ENCODE measurements at regions not wholly inside any gene's neighbourhood (a gene's known extent, or its start where the extent isn't known, plus 50 kb on each side); places are given as distances from the start of the nearest gene placed in this dataset.

DNA sequence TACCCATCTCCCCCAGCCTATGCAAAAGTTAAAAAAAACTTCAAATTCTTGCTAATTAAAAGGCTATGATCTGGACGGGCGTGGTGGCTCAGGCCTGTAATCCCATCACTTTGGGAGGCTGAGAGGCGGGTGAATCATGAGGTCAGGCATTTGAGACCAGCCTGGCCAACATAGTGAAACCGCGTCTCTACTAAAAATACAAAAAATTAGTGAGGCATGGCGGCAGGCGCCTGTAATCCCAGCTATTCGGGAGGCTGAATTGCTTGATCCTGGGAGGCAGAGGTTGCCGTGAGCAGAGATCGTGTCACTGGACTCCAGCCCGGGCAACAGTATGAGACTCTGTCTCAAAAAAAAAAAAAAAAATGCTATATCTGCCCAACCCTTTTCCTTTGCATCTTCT is 925.4 kb downstream of the GALC start:
- TF ChIP-seq, protein P1, sequence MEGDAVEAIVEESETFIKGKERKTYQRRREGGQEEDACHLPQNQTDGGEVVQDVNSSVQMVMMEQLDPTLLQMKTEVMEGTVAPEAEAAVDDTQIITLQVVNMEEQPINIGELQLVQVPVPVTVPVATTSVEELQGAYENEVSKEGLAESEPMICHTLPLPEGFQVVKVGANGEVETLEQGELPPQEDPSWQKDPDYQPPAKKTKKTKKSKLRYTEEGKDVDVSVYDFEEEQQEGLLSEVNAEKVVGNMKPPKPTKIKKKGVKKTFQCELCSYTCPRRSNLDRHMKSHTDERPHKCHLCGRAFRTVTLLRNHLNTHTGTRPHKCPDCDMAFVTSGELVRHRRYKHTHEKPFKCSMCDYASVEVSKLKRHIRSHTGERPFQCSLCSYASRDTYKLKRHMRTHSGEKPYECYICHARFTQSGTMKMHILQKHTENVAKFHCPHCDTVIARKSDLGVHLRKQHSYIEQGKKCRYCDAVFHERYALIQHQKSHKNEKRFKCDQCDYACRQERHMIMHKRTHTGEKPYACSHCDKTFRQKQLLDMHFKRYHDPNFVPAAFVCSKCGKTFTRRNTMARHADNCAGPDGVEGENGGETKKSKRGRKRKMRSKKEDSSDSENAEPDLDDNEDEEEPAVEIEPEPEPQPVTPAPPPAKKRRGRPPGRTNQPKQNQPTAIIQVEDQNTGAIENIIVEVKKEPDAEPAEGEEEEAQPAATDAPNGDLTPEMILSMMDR (IDR thresholded peaks at IDR 0.05; ENCODE audit: insufficient read depth, low read depth, low read length, missing control alignments) = no peak
- no peak overlapping the region for H3K4me3 ChIP-seq (ENCODE audit: low read depth, low read length)
- no peak for DNase-seq (ENCODE audit: low read depth)

DNA sequence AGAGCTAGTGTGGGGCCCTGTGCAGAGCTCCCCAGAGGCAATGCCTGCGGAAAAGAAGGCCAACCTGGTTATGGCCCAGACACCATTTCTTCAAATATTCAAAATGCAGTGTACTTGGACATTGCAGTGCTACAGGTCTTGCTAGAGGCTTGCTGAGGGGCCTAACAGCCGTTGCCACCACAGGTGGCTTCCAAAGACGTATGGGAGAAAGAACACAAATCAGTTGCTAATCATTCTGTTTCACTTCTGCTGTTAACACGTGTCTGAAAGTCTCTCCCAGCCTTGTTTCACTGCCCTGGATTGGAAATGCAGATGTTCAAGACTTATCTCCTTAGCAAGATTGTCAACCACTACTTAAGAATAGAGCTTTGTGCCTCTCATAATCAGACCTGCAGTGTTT is 925.9 kb downstream of the GALC start:
- DNase-seq (ENCODE audit: low read depth) = no peak
- TF ChIP-seq, protein P1 (IDR thresholded peaks at IDR 0.05; ENCODE audit: insufficient read depth, low read depth, low read length, missing control alignments) = no peak
- no peak overlapping the region for H3K4me3 ChIP-seq (ENCODE audit: low read depth, low read length)

DNA sequence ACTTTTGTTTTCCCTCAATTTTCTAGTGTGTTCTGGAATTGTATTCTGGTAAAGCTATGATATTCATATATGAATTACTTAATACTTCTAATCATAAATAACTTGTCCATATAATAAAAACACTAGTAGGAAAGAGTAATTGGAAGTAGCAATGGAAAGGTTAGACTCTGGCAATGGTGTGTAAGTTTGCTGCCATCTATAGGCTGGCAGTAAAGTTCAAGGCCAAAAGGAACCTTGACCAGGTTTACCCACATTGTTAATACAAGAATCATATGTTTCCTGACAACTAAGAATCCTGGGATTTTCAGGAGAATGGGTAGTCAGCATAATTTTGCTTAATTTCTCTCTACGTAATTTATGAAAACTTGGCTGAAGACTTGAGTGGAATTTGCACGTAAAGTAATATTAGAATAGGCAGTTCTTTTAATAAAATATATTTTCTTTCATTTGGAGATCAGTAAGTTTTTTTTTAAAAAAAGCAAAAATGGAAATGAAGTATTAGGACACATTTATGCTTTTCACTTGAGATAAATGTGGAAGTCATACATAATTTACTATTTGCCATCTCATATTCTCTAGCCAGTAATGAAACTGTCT is 926.7 kb downstream of the GALC start:
- TF ChIP-seq, protein P1 (IDR thresholded peaks at IDR 0.05; ENCODE audit: insufficient read depth, low read depth, low read length, missing control alignments) = no peak
- no peak for DNase-seq (ENCODE audit: low read depth)
- H3K4me3 ChIP-seq (ENCODE audit: low read depth, low read length) = no peak overlapping the region

DNA sequence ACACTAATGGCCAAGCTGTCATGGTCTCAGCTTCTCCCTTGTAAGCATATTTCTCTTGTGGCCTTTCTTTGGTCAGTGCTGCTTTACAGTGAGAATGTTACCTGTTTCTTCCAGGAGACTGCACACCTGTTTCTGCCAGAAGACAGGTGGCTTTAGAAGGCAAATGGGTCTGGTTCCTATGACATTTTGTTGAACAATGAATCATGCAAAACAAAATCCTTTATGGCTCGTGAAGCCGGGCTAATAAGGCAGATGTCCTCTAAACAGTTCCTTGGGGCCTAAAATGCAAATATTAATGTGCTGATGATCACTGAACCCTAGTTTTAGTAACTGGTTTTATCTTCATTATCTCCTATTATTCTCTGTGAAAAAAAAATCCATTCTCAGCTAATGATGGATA is 927.6 kb downstream of the GALC start:
- H3K4me3 ChIP-seq (ENCODE audit: low read depth, low read length) = no peak overlapping the region
- TF ChIP-seq, protein P1 (IDR thresholded peaks at IDR 0.05; ENCODE audit: insufficient read depth, low read depth, low read length, missing control alignments) = no peak
- no peak for DNase-seq (ENCODE audit: low read depth)

DNA sequence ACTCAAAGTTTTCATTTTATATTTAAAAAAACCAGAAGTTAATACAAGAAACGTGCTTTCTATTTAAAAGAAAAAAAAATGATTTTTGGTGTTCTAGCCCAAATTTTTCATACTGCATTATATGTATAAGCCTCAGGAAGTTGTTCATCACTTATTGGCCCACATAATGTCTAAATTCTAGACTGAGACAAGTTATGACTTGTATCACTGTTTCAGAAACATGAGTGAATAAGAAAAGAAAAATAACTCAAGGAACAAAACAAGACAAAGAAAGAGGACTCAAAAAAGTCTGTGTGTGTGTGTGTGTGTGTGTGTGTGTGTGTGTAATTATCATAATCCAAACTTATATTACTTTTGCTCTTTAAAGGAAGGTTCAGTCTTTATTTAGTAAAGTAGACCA is 929.8 kb downstream of the GALC start:
- TF ChIP-seq, protein P1 (IDR thresholded peaks at IDR 0.05; ENCODE audit: insufficient read depth, low read depth, low read length, missing control alignments) = no peak
- no peak for DNase-seq (ENCODE audit: low read depth)
- no peak overlapping the region for H3K4me3 ChIP-seq (ENCODE audit: low read depth, low read length)

DNA sequence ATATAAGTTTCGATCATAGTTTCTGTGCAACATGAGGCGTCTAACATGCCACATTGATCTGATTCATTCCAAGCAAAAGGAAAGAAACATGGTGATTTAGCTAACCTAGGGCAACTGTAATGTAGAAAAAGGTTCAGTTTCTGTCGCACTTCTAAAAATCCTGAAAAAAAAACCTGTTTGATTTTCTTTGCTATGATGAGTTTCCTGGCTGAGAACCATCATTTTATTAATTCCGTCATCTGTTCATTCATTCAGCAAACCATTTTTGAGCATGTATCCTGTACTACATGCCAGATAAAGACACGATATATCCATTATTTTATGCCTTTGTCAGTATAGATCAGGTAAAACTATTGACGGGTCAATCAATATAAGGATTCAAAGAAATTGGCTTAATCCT is 932.6 kb downstream of the GALC start:
- TF ChIP-seq, protein P1 (IDR thresholded peaks at IDR 0.05; ENCODE audit: insufficient read depth, low read depth, low read length, missing control alignments) = no peak
- no peak for DNase-seq (ENCODE audit: low read depth)
- no peak overlapping the region for H3K4me3 ChIP-seq (ENCODE audit: low read depth, low read length)

Data from GM12865 (cell line).